Gastroesophageal sphincter (tissue), 3 donors: ENCODE measurements at regions not wholly inside any gene's neighbourhood (a gene's known extent, or its start where the extent isn't known, plus 50 kb on each side); places are given as distances from the start of the nearest gene placed in this dataset.

ENCODE experiments used
- POLR2AphosphoS5 ChIP-seq: sonication (generic); formaldehyde crosslinking; IDR thresholded peaks from one replicate; pipeline ENCODE4 v1.6.1; 2017; ENCODE audit warnings: antibody characterized with exemption
- TF ChIP-seq, protein P1 (sequence below), 4 experiments: fragments of 200-600 bp in 2 of 4; fragments of 450-650 bp in 2 of 4; sonication (generic) in 1 of 4; IDR thresholded peaks; one replicate each; pipeline ENCODE4 v1.5.1; 2017 to 2019; ENCODE audit warnings: antibody characterized with exemption in 4 of 4, mild to moderate bottlenecking in 2 of 4, moderate library complexity in 2 of 4

- TF ChIP-seq, protein P1, sequence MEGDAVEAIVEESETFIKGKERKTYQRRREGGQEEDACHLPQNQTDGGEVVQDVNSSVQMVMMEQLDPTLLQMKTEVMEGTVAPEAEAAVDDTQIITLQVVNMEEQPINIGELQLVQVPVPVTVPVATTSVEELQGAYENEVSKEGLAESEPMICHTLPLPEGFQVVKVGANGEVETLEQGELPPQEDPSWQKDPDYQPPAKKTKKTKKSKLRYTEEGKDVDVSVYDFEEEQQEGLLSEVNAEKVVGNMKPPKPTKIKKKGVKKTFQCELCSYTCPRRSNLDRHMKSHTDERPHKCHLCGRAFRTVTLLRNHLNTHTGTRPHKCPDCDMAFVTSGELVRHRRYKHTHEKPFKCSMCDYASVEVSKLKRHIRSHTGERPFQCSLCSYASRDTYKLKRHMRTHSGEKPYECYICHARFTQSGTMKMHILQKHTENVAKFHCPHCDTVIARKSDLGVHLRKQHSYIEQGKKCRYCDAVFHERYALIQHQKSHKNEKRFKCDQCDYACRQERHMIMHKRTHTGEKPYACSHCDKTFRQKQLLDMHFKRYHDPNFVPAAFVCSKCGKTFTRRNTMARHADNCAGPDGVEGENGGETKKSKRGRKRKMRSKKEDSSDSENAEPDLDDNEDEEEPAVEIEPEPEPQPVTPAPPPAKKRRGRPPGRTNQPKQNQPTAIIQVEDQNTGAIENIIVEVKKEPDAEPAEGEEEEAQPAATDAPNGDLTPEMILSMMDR (IDR thresholded peaks at IDR 0.05): no peak
- TF ChIP-seq POLR2AphosphoS5: no peak
Measured at GRCh38 chr5:78705826-78706225, 57.3 kb upstream of the LHFPL2 start.
